Head of caudate nucleus (tissue), 42 donors: ENCODE measurements at regions not wholly inside any gene's neighbourhood (a gene's known extent, or its start where the extent isn't known, plus 50 kb on each side); places are given as distances from the start of the nearest gene placed in this dataset.
"Not testable (repeated sequence)": the region's sequence is repeated elsewhere in the genome, so short reads cannot be mapped to it uniquely, and the experiment has no call there.

Experiments used
- DNase-seq, 42 donors: peaks; one replicate each; pipeline versions ENCODE4 v3.0.0 to v3.0.0-alpha.2; 2020 to 2021; ENCODE audit warnings: mixed read lengths in 7 of 42
- intact Hi-C: fragments of 100-400 bp; cut with DNase I; formaldehyde crosslinking; loops from one replicate; pipeline ENCODE4 v1.15.0; 2022

DNA sequence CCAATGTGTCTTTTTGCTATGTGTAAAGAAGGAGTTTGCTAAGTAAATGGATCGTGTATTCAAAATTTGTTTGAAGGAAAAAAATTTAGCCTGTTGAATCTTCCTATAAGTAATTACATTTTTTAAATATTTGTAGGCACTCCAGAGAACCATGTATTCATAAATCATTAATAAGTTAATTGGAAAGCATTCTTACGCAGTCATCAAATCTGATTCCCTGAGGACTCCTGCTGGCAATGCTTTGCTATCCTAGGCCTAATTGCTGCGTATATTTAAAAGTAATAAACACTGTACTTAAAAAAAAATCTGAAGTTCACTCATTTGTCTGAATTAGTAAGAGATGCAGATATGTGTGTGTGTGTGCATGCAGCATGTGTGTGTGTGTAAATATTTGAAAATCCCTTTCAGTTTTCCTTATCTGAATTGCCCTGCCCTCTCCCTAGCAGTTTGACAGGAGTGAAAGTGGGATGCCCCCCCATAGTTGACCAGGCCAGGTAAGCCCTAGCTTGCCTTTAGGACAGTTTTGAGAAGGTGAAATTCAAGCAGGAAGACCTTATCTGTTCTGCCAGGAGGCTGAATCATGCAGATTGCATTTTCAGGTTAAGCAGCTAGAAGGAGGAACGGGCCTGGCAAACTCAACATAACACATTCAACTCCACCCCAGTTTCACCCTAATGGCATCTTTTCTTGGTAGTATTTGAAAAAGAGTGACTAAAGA is 81.2 kb upstream of the DNAH5 start:
- intact Hi-C loops: no loop called here
- no peak for DNase-seq

DNA sequence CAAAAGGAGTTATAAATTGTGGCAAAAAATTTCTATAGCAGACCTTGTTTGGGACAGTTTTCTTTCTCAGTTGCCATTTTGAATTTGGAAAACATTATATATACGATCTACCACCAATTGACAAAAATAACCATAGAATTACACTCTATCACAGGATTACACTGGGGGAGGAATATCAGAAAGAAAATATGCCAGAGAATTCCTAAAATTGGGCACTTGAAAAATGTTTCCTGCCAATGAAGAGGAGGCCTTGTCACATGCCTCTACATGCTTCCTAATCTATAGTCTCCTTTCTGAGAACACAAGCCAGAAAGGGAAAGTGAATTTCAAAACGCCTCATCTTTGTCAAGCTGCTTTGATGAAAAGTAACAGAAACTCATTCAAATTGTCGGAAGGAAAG is 78.5 kb upstream of the DNAH5 start:
- no peak for DNase-seq
- intact Hi-C loops: no loop called here

DNA sequence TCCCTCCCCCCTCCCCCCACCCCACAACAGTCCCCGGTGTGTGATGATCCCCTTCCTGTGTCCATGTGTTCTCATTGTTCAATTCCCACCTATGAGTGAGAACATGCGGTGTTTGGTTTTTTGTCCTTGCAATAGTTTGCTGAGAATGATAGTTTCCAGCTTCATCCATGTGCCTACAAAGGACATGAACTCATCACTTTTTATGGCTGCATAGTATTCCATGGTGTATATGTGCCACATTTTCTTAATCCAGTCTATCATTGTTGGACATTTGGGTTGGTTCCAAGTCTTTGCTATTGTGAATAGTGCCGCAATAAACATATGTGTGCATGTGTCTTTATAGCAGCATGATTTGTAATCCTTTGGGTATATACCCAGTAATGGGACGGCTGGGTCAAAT is 76.5 kb upstream of the DNAH5 start:
- intact Hi-C loops, DNase-seq: not testable (repeated sequence)

DNA sequence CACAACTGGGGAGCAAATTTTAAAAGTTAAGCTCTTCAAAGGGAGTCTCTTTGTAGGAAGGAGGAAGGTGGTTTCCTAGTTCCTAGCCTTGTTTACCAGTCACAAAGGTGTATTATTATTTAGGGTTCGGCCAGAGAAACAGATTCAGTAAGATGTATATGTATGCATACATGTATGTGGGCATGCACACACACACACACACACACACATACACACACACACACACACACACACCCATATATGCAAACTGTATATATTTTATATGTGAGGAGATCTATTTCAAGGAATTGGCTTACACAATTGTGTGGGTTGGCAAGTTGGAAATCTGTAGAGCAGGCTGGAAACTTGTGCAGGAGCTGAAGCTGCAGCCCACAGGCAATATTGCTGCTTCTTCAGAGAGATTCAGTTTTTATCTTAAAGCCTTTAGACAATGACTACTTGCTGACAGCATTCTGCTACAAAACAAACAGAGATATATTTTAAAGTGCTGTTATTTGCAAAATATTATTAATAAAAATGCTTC is 75.3 kb upstream of the DNAH5 start:
- intact Hi-C loops: no loop called here
- no peak for DNase-seq

DNA sequence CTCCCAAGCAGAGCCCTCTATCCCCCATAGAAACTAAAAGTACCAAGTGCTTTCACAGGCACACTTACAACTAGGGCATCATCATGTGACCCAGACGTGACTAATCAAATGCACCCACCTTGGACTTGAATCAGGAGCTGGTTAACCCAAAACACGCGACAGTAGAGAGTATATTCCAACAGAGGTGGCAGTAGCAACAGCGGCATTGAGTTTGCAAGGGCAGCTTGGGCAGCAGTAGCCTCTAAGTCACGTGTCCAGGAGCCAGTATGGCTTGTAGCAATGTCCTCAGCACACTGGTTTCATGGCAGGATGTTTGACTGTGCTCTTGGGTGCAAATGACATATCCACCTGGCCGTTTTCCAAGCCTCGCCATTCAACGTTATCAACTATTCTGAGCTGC is 73.4 kb upstream of the DNAH5 start:
- intact Hi-C loops: no loop called here
- no peak for DNase-seq

DNA sequence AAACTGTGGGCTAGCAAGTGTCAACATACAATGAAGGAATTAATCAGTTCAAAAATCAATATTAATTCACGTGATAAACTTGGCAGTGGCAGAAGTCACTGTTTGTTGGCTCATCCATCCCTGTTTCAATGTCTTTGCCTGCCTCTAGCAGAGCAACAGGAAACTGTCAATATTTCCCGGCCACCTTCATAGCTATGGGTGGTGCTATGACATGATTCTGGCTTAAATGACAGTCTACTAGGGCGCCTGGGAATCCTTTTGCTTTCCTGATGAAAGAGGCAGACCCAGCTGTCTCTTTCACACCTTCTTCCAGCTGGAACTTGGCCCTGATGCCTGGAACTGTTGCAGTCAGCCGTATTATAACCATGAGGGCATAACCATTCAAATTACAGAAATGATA is 72.1 kb upstream of the DNAH5 start:
- no peak for DNase-seq
- intact Hi-C loops: no loop called here

DNA sequence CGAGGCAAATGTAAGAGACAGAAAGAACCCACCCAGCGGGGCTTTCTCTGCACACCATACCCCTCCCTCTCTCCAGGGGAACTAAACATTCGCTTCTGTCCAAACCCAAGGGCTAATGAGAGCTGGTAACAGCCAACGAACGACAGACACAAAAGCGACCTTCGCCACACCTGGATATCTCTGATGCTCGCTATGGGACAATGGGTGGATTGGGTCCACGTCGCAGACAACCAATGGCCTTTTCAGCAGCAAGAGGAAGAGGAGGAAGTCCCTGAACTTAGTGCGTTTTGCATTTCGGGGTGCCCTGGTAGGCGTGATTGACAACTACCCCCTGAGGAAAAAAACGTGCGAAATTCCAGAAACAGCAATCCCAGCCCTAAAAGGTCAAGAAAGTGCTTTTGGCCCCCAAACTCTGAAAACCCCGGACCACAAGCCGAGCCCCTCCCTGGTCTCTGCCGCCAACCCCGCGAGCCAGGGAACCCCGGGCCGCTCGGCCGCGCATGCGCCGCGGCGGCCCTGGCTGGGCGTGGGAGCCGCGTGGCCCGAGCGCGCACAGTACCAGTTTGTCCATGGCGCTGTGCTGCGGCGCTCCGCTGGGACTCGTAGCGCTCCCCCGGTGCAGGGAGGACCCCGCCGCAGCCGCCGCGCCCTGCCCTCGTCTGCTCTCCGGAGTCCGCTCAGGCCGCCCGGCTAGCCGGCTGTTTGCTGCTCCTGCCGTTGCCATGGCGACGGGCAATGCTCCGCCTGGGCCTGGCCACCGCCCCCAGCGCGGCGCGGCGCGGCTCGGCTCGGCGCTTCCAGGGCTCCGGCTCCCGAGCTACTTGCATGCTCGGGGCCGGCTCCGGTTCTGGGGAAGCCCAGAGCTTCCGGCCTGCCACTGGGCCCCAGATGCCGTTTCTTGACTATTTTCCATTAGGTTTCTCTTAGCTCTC is 66.9 kb upstream of the DNAH5 start:
- DNase-seq: peak; percentile 48 to 91 (median 82)
- intact Hi-C loops: loop anchor here (2.0 kb wide), 1 partner anchor 131 kb away; the partner anchor contains the start of gene TRIO

DNA sequence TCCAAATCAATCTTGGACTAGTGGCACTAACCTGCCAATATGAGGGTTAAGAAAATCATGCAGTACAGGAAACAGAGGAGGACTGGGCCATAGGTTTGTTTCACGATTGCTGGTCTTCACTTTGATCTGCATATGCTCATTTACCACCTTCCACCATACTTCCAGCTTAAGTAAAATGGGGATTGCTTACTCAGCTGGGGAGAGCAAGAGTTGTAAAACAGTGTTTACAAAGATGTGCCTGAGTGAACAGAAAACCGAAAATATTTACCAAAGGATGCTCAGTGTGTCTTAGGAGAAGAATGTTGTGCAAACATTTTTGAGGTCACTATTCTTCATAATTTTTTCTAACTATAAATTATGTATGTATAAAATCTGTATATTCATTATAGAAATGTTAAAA is 65.1 kb upstream of the DNAH5 start:
- intact Hi-C loops: loop anchor here (10.0 kb wide), 1 partner anchor 255 kb away; no protein-coding TSS in a partner anchor
- DNase-seq: no peak

DNA sequence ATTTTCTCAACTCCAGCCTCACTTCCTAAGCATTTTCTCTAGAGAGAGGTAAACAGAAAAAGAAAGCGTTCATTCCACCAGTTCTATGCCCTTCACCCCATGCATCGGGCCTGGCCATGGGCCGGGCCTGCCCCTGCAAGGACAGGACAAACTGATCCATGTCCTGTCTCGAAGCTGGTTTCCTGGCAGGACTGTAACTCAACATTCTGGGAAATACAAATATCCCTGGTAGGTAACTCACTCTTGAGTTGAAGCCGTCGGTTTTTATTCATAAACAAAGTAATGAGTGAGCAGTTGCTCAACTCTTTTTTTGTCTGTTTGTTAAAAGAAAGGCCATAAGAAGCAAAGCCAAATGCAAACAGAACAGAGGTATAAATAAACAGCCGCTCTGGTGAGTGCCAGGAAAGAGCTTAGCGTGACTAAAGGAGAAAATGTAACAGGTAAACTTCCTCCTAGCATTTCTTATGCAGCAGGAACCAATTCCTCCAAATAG is 64.4 kb upstream of the DNAH5 start:
- DNase-seq: no peak

DNA sequence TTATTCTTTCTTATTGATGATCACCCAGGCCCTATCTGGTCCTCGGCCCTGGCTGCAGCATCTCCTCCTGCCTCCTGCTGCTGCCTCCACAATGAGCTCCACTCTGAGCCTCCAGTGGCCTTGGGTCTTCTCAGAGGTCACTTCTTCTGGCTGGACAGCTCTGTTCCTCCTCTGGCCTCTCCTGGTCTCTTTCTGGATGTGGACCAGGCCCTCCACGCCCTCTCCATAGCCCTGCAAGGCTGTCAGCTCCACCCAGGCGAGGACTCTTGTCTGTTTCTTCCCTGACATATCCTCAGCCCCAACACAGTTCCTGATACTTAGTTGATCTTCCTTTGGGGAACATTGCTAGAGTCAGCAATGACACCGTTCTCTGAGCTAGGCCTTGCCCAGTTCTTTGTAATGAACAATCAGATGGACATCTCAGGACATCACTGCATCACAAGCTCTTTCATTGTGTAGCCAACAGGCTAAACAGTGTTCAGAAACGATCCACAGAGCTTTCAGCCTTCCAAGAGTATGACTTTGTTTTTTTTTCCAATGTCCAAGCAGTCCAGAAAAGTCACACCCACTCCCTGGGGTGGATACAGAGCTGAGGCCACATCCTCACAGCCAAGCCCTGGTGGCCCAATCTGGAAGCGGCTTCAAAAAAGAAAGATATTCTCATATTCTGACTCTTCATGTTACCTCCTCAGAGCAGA is 62.5 kb upstream of the DNAH5 start:
- intact Hi-C loops: loop anchor here (10.0 kb wide), 1 partner anchor 258 kb away; no protein-coding TSS in a partner anchor
- DNase-seq: no peak

More for the DNA sequence above, 64.4 kb upstream of the DNAH5 start:
- intact Hi-C loops: loop anchor here (10.0 kb wide), 1 partner anchor 256 kb away; no protein-coding TSS in a partner anchor

DNA sequence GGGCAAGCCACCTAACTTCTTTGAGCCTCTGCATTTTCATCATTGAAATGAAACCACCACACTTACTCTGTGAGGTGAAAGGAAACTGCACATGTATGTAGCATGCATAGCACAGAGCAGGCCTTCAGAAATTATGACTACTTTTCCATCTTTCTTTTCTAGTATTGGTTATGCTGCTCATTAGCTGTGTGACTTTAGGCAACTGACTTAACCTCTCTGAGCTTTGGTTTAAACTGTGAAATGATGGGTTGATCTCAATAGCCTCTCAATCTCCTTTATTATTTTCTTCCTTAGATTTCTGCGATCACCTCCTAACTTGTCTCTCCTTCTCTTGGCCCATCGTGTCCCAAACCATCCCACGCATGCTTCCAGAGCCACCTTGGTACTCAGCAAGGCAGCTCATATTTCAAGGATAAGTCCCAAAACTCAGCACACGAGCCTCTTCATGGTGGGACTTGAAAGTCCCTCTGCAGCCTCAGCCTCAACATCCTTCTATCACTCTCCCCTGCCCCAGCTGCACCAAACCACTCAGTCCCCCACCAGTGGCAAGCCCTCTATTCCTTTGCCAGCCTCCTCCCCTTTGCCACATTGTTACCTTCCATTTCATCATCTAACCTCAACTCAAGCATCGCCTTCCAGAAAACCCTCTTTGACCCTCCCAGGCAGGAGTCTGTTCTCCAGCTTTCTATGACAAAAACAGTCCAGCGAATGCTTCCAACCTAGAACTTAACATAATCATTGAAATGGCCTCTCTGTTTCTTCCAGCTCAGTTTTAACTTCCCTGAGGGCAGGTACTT is 60.3 kb upstream of the DNAH5 start:
- no peak for DNase-seq
- intact Hi-C loops: loop anchor here (10.0 kb wide), 1 partner anchor 260 kb away; no protein-coding TSS in a partner anchor

DNA sequence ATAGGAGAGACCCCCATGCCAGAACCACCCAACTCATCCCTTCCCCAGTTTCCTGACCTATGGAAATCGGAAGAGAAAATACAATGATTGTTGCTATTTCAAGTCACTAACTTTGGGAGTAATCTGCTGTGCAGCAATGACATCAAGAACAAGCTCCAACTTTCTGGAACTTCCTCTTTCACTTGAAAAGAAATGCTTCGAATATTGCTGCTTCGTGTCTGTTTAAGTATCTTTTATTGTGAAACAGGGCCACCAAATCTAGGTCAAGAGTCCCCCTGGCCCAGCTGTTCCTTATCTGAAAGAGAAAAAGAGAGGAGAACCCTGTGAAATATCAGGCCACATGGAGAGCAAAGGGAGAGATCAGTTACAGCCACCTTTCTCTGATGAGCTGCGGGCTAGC is 59.4 kb upstream of the DNAH5 start:
- DNase-seq: no peak
- intact Hi-C loops: loop anchor here (10.0 kb wide), 1 partner anchor 261 kb away; no protein-coding TSS in a partner anchor

DNA sequence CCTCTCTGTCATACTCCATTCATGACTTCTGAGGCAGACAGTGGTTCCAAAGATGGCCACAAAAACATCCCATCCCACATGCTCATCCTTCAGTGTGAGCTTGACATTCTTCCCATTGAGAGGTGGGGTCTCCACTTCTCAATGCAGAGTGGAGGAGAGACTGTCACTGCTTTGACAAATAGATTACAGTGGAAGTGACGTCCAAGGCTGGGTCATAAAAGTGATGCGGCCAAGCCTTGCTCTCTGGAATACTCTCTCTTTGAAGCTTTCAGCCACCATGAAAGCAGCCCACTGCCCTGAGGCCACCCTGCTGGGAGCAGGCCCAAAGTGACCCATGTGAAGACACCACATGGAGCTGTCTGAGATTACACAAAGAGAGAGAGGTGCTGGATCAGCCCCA is 59.0 kb upstream of the DNAH5 start:
- intact Hi-C loops: loop anchor here (10.0 kb wide), 1 partner anchor 261 kb away; no protein-coding TSS in a partner anchor
- no peak for DNase-seq

DNA sequence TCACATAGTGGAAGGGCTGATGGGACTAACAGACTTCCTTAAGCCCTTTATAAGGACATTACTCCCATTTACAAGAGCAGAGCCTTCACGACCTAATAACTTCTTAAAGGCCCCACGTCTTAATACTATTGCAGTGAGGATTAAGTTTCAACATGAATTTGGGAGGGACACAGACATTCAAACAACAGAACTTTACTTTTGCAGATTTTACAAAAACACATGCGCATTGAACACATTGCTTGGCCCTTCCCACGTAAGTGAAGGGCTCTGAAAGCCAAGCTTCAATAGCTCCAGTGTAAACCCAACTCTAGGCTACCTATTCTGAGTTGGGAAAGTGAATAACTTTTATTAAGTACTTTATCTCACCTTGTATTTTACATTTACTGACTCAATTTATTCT is 53.8 kb upstream of the DNAH5 start:
- intact Hi-C loops: no loop called here
- no peak for DNase-seq

DNA sequence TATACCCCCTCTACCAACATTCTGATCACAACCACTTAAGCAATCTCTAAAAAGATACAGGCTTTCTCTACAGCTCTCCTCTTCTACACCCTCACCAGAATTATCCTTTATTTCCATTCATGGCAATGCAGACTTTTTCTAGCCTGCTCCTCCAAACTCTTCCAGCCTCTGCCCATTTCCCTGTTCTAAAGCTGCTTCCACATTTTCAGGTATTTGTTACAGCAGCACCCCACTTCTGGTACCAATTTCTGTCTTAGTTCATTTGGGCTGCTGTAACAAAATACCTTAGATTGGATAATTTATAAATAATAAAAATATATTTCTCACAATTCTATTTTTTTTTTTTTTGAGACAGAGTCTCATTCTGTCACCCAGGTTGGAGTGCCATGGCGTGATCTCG is 53.0 kb upstream of the DNAH5 start:
- no peak for DNase-seq
- intact Hi-C loops: no loop called here

DNA sequence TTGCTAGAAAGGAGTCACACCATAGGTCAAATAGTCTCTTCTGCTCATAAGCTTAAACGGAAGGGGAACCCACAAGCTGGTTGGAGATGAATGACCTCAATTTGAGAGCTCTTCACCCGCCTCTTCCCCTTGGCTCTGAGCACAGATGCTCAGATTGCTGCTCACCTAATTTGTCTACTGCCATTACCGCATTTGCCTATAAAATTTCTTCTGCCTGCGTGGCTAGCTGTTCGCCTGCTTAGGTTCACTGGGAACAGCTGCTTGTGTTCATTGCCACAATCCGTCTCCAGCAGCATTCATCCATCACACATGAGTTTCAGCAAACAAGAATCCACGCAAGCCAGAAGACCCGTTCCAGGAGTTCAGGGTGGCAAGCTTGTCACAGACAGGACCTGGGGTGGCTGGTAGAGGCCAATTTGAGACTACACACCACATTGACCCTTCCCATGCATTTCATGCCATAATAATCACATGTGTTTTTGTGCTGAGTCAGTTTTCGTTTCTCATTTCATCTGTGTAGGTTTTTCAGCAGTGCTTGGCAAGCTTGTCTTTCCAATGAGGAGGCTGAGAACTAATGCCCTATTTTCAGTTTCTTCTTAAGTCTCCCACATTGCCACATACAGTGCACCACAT is 50.2 kb upstream of the DNAH5 start:
- no peak for DNase-seq

More for the DNA sequence above, 50.2 kb upstream of the DNAH5 start:
- intact Hi-C loops: no loop called here
